Stimulated activated CD8-positive, alpha-beta memory T cell treated with anti-CD3 and anti-CD28 coated beads, Interleukin-15, amount 100 ng/mL, for 48 hours (primary cell): ENCODE measurements at regions not wholly inside any gene's neighbourhood (a gene's known extent, or its start where the extent isn't known, plus 50 kb on each side); places are given as distances from the start of the nearest gene placed in this dataset.

ENCODE experiments used
- DNase-seq, 2 donors: peaks; one replicate each; pipeline ENCODE4 v3.0.0-alpha.2; 2020; ENCODE audit warnings: low read depth in 2 of 2

DNA sequence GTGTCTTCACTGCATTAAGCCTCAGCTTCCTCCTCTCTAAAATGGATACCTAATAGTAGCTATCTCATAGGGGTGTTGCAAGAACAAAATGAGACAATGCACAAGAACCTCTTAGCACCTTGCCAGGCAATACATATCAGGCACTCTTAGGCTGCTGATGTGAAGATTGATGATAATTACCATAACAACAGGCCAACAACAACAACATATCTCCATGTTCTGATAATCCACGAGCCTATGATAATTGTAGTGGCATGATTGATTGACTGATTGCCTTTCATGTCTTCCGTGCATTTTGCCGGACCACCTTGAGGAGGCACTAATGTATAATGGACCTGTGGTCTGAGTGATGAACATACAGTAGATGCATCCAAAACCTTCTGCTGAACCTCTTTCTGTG, 50.7 kb upstream of the WSCD2 start:
- DNase-seq, result no peak
